Smooth muscle cell (in vitro differentiated cells): ENCODE measurements at regions not wholly inside any gene's neighbourhood (a gene's known extent, or its start where the extent isn't known, plus 50 kb on each side); places are given as distances from the start of the nearest gene placed in this dataset.

ENCODE experiments used
- DNase-seq: peaks from one replicate; lab custom pipeline; 2025; ENCODE audit not compliant: unreplicated experiment; lab: John Stamatoyannopoulos, UW
- H2AFZ ChIP-seq: fragments of 200-600 bp; sonication (generic); 2 replicates; pipeline ENCODE4 v1.6.0; 2016; ENCODE audit warnings: antibody characterized with exemption, low read depth, mild to moderate bottlenecking
- H3F3A ChIP-seq: fragments of 200-600 bp; sonication (generic); 2 replicates; pipeline ENCODE4 v1.6.0; 2017; ENCODE audit warnings: antibody characterized with exemption, low read depth
- H3K27ac ChIP-seq: fragments of 200-600 bp; sonication (generic); 2 replicates; pipeline ENCODE4 v1.5.1; 2016; ENCODE audit warnings: low read depth, mild to moderate bottlenecking
- H3K27me3 ChIP-seq: fragments of 200-600 bp; sonication (generic); 2 replicates; pipeline ENCODE4 v1.6.1; 2016; ENCODE audit warnings: low read depth, mild to moderate bottlenecking
- H3K36me3 ChIP-seq: fragments of 200-600 bp; sonication (generic); 2 replicates; pipeline ENCODE4 v1.5.1; 2016; ENCODE audit warnings: low read depth
- H3K4me1 ChIP-seq: fragments of 200-600 bp; sonication (generic); 2 replicates; pipeline ENCODE4 v1.5.1; 2016; ENCODE audit warnings: low read depth
- H3K4me2 ChIP-seq: fragments of 200-600 bp; sonication (generic); 2 replicates; pipeline ENCODE4 v1.6.0; 2016; ENCODE audit warnings: mild to moderate bottlenecking
- H3K4me3 ChIP-seq: fragments of 200-600 bp; sonication (generic); 2 replicates; pipeline ENCODE4 v1.5.1; 2016; ENCODE audit warnings: mild to moderate bottlenecking
- H3K79me2 ChIP-seq: fragments of 200-600 bp; sonication (generic); 2 replicates; pipeline ENCODE4 v1.6.0; 2016; ENCODE audit warnings: low read depth, mild to moderate bottlenecking
- H3K9ac ChIP-seq: fragments of 200-600 bp; sonication (generic); 2 replicates; pipeline ENCODE4 v1.6.0; 2016; ENCODE audit warnings: low read depth
- H3K9me3 ChIP-seq: fragments of 200-600 bp; sonication (generic); replicated peaks from 2 replicates; pipeline ENCODE4 v1.5.1; 2016; ENCODE audit warnings: low read depth
- H4K20me1 ChIP-seq: fragments of 200-600 bp; sonication (generic); 2 replicates; pipeline ENCODE4 v1.6.0; 2016; ENCODE audit warnings: low read depth
- CTCF ChIP-seq: fragments of 200-600 bp; sonication (generic); IDR thresholded peaks from 2 replicates; pipeline ENCODE4 v1.5.1; 2017; ENCODE audit warnings: borderline replicate concordance, mild to moderate bottlenecking, antibody characterized with exemption; ENCODE audit not compliant: insufficient read depth, poor library complexity, severe bottlenecking
- WGBS: methylation state at CpG from one replicate; pipeline ENCODE4 v1.1.7; 2016; ENCODE audit warnings: low lambda C conversion rate; 5-methylcytosine and 5-hydroxymethylcytosine counted together

- H3K79me2 ChIP-seq = no peaks in the 10 kb centered on the region
- H4K20me1 ChIP-seq = no peaks in the 10 kb centered on the region
- no peak overlapping the region for H3K4me3 ChIP-seq
- H3K4me1 ChIP-seq = no peaks in the 10 kb centered on the region
- H3K9ac ChIP-seq = no peak overlapping the region
- H3F3A ChIP-seq = no peaks in the 10 kb centered on the region
- no peaks in the 10 kb centered on the region for H3K9me3 ChIP-seq
- H3K36me3 ChIP-seq = no peaks in the 10 kb centered on the region
- DNase-seq = no peak
- H3K27ac ChIP-seq = no peak overlapping the region
- H3K4me2 ChIP-seq = no peak overlapping the region
- peaks cover 3% of the 10 kb centered on the region for H3K27me3 ChIP-seq
- 100% methylated on average over 3 of the region's 3 CpGs for WGBS
- H2AFZ ChIP-seq = no peak overlapping the region
- no peak for TF ChIP-seq CTCF
Measured at GRCh38 chr1:4066860-4067599, 167.0 kb upstream of the C1orf174 start.

- WGBS = 81% methylated on average over 8 of the region's 8 CpGs
Measured at GRCh38 chr1:4068076-4068475, 168.0 kb upstream of the C1orf174 start.

GRCh38 chr1:4071653-4072052 lies 171.6 kb upstream of the C1orf174 start:
- no peak overlapping the region for H3K4me3 ChIP-seq
- H3K27me3 ChIP-seq = peaks cover 3% of the 10 kb centered on the region
- no peak overlapping the region for H3K27ac ChIP-seq
- H3K4me2 ChIP-seq = no peak overlapping the region
- no peaks in the 10 kb centered on the region for H3K9me3 ChIP-seq
- no peaks in the 10 kb centered on the region for H3F3A ChIP-seq
- no peaks in the 10 kb centered on the region for H3K4me1 ChIP-seq
- no peaks in the 10 kb centered on the region for H4K20me1 ChIP-seq
- no peak overlapping the region for H3K9ac ChIP-seq
- H3K79me2 ChIP-seq = no peaks in the 10 kb centered on the region
- TF ChIP-seq CTCF = no peak
- WGBS = 90% methylated on average over 6 of the region's 6 CpGs
- DNase-seq = no peak
- H2AFZ ChIP-seq = no peak overlapping the region
- H3K36me3 ChIP-seq = no peaks in the 10 kb centered on the region

More at GRCh38 chr1:4068076-4068475, 168.0 kb upstream of the C1orf174 start:
- no peak overlapping the region for H3K9ac ChIP-seq
- H3F3A ChIP-seq = no peaks in the 10 kb centered on the region
- no peaks in the 10 kb centered on the region for H4K20me1 ChIP-seq
- H2AFZ ChIP-seq = no peak overlapping the region
- peaks cover 3% of the 10 kb centered on the region for H3K27me3 ChIP-seq
- H3K27ac ChIP-seq = no peak overlapping the region
- H3K9me3 ChIP-seq = no peaks in the 10 kb centered on the region
- TF ChIP-seq CTCF = no peak
- no peaks in the 10 kb centered on the region for H3K36me3 ChIP-seq
- no peaks in the 10 kb centered on the region for H3K4me1 ChIP-seq
- no peaks in the 10 kb centered on the region for H3K79me2 ChIP-seq
- no peak overlapping the region for H3K4me3 ChIP-seq
- H3K4me2 ChIP-seq = no peak overlapping the region
- no peak for DNase-seq
